Nephron (organoid): ENCODE measurements at regions not wholly inside any gene's neighbourhood (a gene's known extent, or its start where the extent isn't known, plus 50 kb on each side); places are given as distances from the start of the nearest gene placed in this dataset.

Experiments
- H3K27ac Mint-ChIP-seq, 3 experiments: 2 replicates each; pipeline ENCODE4 v1.8.0; 2020; ENCODE audit warnings: mixed read lengths in 3 of 3, mild to moderate bottlenecking in 2 of 3, moderate library complexity in 1 of 3
- H3K27me3 Mint-ChIP-seq: 2 replicates; pipeline ENCODE4 v1.8.0; 2021; ENCODE audit warnings: low read depth, mild to moderate bottlenecking, moderate library complexity, mixed read lengths
- H3K36me3 Mint-ChIP-seq: 2 replicates; pipeline ENCODE4 v1.8.0; 2020; ENCODE audit warnings: low read depth, mixed read lengths
- H3K4me1 Mint-ChIP-seq: 2 replicates; pipeline ENCODE4 v1.8.0; 2020; ENCODE audit warnings: mixed read lengths
- H3K4me3 Mint-ChIP-seq, 3 experiments: 2 replicates each; pipeline ENCODE4 v1.8.0; 2020; ENCODE audit warnings: mild to moderate bottlenecking in 3 of 3, mixed read lengths in 3 of 3, moderate library complexity in 2 of 3
- H3K9me3 Mint-ChIP-seq: 2 replicates; pipeline ENCODE4 v1.8.0; 2020; ENCODE audit warnings: mixed read lengths
- CTCF ChIP-seq, 3 experiments: fragments of 200-600 bp; sonication (generic); IDR thresholded peaks; one replicate each; pipeline ENCODE4 v1.5.0; 2021; ENCODE audit warnings: antibody characterized with exemption in 3 of 3; ENCODE audit not compliant: unreplicated experiment in 3 of 3

- Mint-ChIP-seq H3K4me1 (no peaks in the 10 kb centered on the region), H3K27ac (no peak overlapping the region), H3K4me3 (no peak overlapping the region), H3K36me3 (no peaks in the 10 kb centered on the region), H3K9me3 (peaks cover 25% of the 10 kb centered on the region), H3K27me3 (peaks cover 18% of the 10 kb centered on the region)
- no peak for TF ChIP-seq CTCF (IDR thresholded peaks at IDR 0.05; ENCODE audit: unreplicated experiment in 3 of 3)
Observed at GRCh38 chr3:10637342-10637741, 132.0 kb upstream of the ATP2B2 start.

GRCh38 chr3:10638466-10638865, 133.1 kb upstream of the ATP2B2 start:
- peaks cover 25% of the 10 kb centered on the region for H3K9me3 Mint-ChIP-seq
- no peak for TF ChIP-seq CTCF (IDR thresholded peaks at IDR 0.05; ENCODE audit: unreplicated experiment in 3 of 3)
- no peak overlapping the region for H3K27ac Mint-ChIP-seq
- no peaks in the 10 kb centered on the region for H3K36me3 Mint-ChIP-seq
- H3K27me3 Mint-ChIP-seq, result peaks cover 17% of the 10 kb centered on the region
- H3K4me3 Mint-ChIP-seq, result no peak overlapping the region
- no peaks in the 10 kb centered on the region for H3K4me1 Mint-ChIP-seq

DNA sequence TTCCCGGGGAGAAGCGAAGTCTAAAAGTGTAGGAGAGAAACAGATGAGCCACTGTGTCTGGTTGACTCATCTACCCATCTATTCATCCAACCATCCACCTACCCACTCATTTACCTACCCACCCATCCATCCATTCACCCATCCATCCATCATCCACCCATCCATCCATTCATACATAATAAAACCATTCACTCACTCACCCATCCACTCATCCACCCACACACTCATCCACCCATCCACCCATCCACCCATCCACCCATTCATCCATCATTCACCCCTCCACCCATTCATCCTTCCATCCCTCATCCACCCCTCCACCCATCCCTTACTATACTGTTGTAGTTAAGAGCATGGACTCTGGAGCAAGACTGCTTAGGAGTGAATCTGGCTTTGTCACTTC, 136.4 kb upstream of the ATP2B2 start:
- Mint-ChIP-seq H3K9me3 (peaks cover 20% of the 10 kb centered on the region), H3K27ac (no peak overlapping the region), H3K4me3 (no peak overlapping the region), H3K4me1 (no peaks in the 10 kb centered on the region), H3K36me3 (no peaks in the 10 kb centered on the region), H3K27me3 (peaks cover 7% of the 10 kb centered on the region)
- no peak for TF ChIP-seq CTCF (IDR thresholded peaks at IDR 0.05; ENCODE audit: unreplicated experiment in 3 of 3)

GRCh38 chr3:10644189-10644588, 138.8 kb upstream of the ATP2B2 start:
- Mint-ChIP-seq H3K27me3 (peaks cover 7% of the 10 kb centered on the region), H3K27ac (no peak overlapping the region), H3K36me3 (no peaks in the 10 kb centered on the region), H3K4me1 (no peaks in the 10 kb centered on the region), H3K4me3 (no peak overlapping the region), H3K9me3 (peaks cover 4% of the 10 kb centered on the region)
- no peak for TF ChIP-seq CTCF (IDR thresholded peaks at IDR 0.05; ENCODE audit: unreplicated experiment in 3 of 3)

- no peak overlapping the region for H3K27ac Mint-ChIP-seq
- TF ChIP-seq CTCF (IDR thresholded peaks at IDR 0.05; ENCODE audit: unreplicated experiment in 3 of 3), result no peak
- H3K27me3 Mint-ChIP-seq, result peaks cover 7% of the 10 kb centered on the region
- peaks cover 1% of the 10 kb centered on the region for H3K9me3 Mint-ChIP-seq
- H3K36me3 Mint-ChIP-seq, result no peaks in the 10 kb centered on the region
- H3K4me1 Mint-ChIP-seq, result no peaks in the 10 kb centered on the region
- no peak overlapping the region for H3K4me3 Mint-ChIP-seq
Observed at GRCh38 chr3:10645800-10646199, 140.4 kb upstream of the ATP2B2 start.

DNA sequence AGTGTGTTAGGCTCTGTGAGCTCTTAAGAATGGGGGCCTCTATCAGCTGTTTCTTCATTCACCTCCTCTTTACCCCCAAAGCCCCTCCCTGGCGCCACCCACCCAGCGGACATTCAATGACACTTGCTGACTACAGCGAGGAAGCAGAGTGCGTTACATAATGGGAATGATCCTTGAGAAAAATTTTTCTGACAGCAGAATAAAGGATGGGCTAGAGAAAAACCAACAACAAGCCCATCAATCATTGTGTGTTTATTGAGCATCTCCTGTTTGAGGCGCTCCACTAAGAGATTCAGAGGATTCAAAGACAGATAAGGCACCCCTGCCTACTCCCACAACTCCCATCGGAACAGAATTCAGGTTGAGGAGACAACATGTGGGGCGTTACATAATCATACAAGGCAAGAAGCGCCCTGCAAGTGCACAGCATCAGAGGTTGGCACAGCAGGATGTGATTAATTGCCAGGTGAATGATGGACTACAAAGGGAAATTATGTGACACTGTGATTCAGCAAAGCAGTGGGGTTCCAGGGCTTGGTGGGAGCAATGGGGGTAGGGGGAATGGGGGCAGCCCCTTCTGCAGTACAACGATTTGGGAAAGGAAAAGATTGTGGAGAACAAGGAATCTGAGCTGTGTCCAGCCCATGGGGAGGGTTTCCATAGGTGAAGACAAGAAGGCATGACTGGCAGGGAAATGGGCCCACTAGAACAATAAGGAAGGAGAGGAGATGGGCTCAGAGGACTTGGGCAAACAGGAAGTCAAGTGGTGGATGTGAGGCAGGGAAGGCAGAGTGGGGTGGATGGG, 141.3 kb upstream of the ATP2B2 start:
- Mint-ChIP-seq H3K9me3 (no peaks in the 10 kb centered on the region), H3K4me3 (no peak overlapping the region), H3K27ac (no peak overlapping the region), H3K4me1 (no peaks in the 10 kb centered on the region), H3K36me3 (no peaks in the 10 kb centered on the region), H3K27me3 (peaks cover 3% of the 10 kb centered on the region)
- no peak for TF ChIP-seq CTCF (IDR thresholded peaks at IDR 0.05; ENCODE audit: unreplicated experiment in 3 of 3)
